ENCODE measurements at regions not wholly inside any gene's neighbourhood (a gene's known extent, or its start where the extent isn't known, plus 50 kb on each side); places are given as distances from the start of the nearest gene placed in this dataset.
"Not testable (repeated sequence)": the region's sequence is repeated elsewhere in the genome, so short reads cannot be mapped to it uniquely, and the experiment has no call there.

GRCh38 chr1:213571843-213572242, 415.9 kb upstream of the PROX1 start:
- Histone ChIP-seq H3K4me3 (no peak overlapping the region), H3K27ac (no peak overlapping the region), H3K4me1 (replicated peaks in 1 of 2) (peaks cover 7 to 24% of the 10 kb centered on the region in 2 donors)
- ATAC-seq (replicated peaks in 6 of 8) = no peak
- in situ Hi-C loops (cut with MboI; ENCODE audit: low pct_unique_long_range_greater_than_20kb in 2 of 9, low sequenced_read_pairs in 9 of 9, unreplicated experiment in 9 of 9) = no loop called here
- 17 to 100% (median 96%) methylated on average over 1 to 7 of the region's 8 CpGs; no CpG with 5 or more reads in 3 of the 10 experiments for WGBS, 10 experiments

DNA sequence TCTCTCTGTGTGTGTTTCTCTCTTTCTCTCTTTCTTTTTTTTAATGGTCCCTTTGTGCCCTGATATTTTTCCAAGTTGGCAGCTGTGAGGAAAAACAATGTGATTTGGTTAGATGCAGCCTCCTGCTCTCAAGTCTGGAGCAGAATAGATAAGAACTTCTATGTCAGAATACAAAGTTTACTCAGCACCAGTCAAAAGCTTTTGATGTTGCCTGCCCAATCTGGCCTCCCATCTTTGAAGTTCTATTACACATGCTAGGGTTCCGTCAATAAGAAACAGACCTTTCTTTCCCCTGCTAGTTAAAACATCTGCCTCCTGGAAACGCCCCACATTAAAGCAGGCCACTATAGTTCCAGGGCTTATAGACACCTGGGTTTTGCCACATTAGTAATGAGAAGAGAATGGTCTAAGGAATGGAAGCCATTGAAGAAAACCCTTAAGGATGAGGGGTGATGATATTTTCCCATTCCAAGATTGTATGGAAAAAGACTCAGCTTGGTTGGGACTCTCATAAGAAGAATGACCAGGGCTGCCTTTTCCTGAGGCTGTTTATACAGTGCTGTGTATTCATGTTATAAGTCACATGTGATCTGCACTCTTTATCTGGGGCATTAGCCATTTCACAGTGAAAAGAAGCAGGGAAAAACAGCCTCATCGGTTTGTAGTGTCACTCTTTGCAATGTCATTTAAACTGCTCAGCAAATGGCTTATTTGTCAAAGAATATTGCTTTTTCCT, 414.7 kb upstream of the PROX1 start:
- peak in 5 of 8 experiments; percentile 64 to 78 (median 65) for ATAC-seq (replicated peaks in 6 of 8)
- no peak overlapping the region for H3K4me3 ChIP-seq
- 0 to 78% (median 67%) methylated on average over 1 to 3 of the region's 3 CpGs; no CpG with 5 or more reads in 1 of the 10 experiments for WGBS, 10 experiments

DNA sequence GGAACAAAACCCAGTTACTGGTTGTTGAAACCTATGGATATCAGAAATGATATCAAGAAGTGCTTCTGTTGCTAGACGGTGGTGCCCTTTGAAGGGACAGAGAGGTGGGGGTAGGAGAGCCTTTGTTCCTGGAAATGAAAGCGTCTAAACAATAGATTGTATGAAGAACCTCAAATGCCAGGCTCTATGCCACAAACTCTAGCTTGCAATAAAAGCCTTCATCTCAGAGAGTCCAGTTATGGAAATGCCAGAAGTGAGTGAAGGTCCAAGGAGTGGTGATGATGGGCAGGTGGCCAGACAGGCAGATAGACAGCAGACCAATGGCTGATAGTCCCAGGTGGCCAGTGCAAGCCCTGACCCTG, 414.1 kb upstream of the PROX1 start:
- in situ Hi-C loops (cut with MboI; ENCODE audit: low pct_unique_long_range_greater_than_20kb in 2 of 9, low sequenced_read_pairs in 9 of 9, unreplicated experiment in 9 of 9) = no loop called here
- 0 to 100% (median 65%) methylated on average over 1 to 2 of the region's 2 CpGs for WGBS, 10 experiments

More for the DNA sequence above, 414.7 kb upstream of the PROX1 start:
- H3K27ac ChIP-seq = no peak overlapping the region
- in situ Hi-C loops (cut with MboI; ENCODE audit: low pct_unique_long_range_greater_than_20kb in 2 of 9, low sequenced_read_pairs in 9 of 9, unreplicated experiment in 9 of 9) = no loop called here
- H3K4me1 ChIP-seq (replicated peaks in 1 of 2) = peaks cover 7 to 24% of the 10 kb centered on the region in 2 donors

DNA sequence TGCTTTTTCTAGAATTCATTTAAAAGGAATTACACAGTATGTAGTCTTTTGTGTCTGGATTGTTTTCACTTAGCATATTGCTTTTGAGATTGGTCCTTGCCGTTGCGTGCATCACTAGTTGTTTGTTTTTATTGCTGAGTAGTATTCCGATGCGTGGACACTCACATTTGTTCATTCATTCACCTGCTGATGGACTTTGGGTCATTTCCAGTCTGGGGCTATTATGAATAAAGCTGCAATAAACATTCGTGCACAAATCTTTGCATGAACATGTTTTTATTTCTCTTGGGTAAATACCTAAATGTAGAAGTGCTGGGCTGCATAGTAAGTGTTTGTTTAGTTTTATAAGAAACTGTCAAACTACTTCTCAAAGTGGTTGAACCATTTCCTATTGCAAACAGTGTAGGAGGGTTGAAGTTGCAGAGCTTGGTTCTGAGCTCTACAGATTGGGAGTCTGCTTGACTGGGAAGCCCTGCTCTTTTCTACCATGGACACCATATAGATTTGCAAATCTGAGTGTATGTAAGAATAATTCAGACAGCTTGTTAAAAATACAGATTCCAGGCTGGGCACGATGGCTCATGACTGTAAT, 404.7 kb upstream of the PROX1 start:
- Histone ChIP-seq H3K4me1 (replicated peaks in 1 of 2) (peaks cover 6 to 10% of the 10 kb centered on the region in 2 donors), H3K4me3 (no peak overlapping the region), H3K27ac (no peak overlapping the region)
- WGBS, 10 experiments = 26 to 100% (median 86%) methylated on average over 1 to 6 of the region's 6 CpGs
- in situ Hi-C loops (cut with MboI; ENCODE audit: low pct_unique_long_range_greater_than_20kb in 2 of 9, low sequenced_read_pairs in 9 of 9, unreplicated experiment in 9 of 9) = no loop called here
- no peak for ATAC-seq (replicated peaks in 6 of 8)

More for the DNA sequence above, 414.1 kb upstream of the PROX1 start:
- ATAC-seq (replicated peaks in 6 of 8) = no peak
- Histone ChIP-seq H3K4me1 (replicated peaks in 1 of 2) (peaks cover 7 to 23% of the 10 kb centered on the region in 2 donors), H3K27ac (no peak overlapping the region), H3K4me3 (no peak overlapping the region)

DNA sequence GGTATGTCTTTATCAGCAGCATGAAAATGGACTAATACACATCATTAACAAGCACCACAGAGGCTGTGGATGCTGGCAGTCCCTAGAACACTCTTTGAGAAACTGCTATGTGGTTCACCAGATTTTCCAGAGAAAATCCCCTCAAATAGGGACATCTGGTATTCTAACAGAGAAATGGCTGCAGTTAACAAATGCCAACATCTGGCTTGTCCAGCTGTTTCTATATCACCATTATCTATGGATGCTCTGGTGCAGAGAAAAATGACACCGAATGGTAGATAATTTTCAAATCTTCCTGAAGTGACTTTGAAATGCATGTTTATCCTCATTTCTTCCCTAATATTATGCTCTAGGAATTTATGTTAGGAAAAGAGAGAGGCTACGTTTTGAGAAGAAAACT, 403.5 kb upstream of the PROX1 start:
- WGBS, 10 experiments = 0 to 95% (median 20%) methylated on average over 1 to 2 of the region's 2 CpGs; no CpG with 5 or more reads in 2 of the 10 experiments
- H3K4me3 ChIP-seq = no peak overlapping the region
- peaks cover 6 to 10% of the 10 kb centered on the region in 2 donors for H3K4me1 ChIP-seq (replicated peaks in 1 of 2)
- ATAC-seq (replicated peaks in 6 of 8) = no peak
- in situ Hi-C loops (cut with MboI; ENCODE audit: low pct_unique_long_range_greater_than_20kb in 2 of 9, low sequenced_read_pairs in 9 of 9, unreplicated experiment in 9 of 9) = no loop called here
- no peak overlapping the region for H3K27ac ChIP-seq

DNA sequence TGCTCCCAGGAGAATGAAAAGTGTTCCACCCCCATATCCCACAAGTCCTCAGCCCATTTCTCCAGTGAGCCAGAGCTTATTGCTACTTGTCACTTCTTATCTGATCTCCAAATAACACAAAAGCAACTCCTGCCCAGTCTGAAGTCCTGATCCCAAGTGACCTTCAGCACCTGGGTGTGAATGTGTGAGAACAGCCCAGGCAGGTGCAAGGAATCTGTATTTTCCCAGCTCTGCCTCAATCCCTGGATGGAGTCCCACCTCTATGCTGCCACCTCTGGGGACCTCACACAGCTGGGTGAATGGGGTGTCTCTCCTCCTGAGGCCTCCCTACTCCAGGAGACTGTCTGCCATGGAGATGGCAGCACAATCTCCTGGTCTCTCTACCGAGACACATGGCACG, 402.4 kb upstream of the PROX1 start:
- H3K4me1 ChIP-seq (replicated peaks in 1 of 2) = peaks cover 6 to 10% of the 10 kb centered on the region in 2 donors
- no peak overlapping the region for H3K4me3 ChIP-seq
- H3K27ac ChIP-seq = no peak overlapping the region
- 80 to 93% methylated on average over 1 to 2 of the region's 2 CpGs; no CpG with 5 or more reads in 8 of the 10 experiments for WGBS, 10 experiments
- ATAC-seq (replicated peaks in 6 of 8) = no peak
- in situ Hi-C loops (cut with MboI; ENCODE audit: low pct_unique_long_range_greater_than_20kb in 2 of 9, low sequenced_read_pairs in 9 of 9, unreplicated experiment in 9 of 9) = no loop called here

DNA sequence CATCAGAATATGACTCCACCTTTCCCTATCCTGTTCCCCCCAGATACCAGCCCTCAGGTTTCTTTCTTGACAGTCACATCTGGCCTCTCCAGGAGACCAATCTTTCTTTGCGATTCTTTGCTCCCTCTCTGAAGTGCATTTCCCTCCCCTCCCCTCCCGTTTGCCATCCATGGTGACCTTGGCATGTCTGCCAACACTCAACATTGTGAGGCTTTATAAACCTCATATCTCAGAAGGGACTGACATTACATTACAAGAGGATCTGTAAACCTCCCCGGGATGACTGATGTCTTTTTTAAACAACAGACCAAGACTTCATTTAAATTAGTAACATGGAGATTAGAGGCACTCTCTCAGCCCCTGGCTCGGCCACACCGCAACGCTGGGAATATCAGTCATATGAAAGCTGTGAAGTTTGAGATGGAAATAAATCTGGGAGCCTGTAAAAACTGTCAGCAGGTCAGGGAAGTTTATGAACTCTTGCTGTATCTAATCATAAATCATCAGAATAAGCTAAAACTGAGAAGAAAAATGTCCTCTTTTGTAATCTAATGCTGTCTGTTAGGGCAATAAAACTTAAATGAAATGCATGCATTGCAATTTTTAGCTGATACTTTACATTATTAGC, 401.7 kb upstream of the PROX1 start:
- peaks cover 6 to 10% of the 10 kb centered on the region in 2 donors for H3K4me1 ChIP-seq (replicated peaks in 1 of 2)
- H3K4me3 ChIP-seq = no peak overlapping the region
- WGBS, 10 experiments = 0 to 80% (median 39%) methylated on average over 1 to 6 of the region's 6 CpGs; no CpG with 5 or more reads in 1 of the 10 experiments
- peak in 6 of 8 experiments; percentile 55 to 94 (median 77) for ATAC-seq (replicated peaks in 6 of 8)
- in situ Hi-C loops (cut with MboI; ENCODE audit: low pct_unique_long_range_greater_than_20kb in 2 of 9, low sequenced_read_pairs in 9 of 9, unreplicated experiment in 9 of 9) = no loop called here
- H3K27ac ChIP-seq = no peak overlapping the region

DNA sequence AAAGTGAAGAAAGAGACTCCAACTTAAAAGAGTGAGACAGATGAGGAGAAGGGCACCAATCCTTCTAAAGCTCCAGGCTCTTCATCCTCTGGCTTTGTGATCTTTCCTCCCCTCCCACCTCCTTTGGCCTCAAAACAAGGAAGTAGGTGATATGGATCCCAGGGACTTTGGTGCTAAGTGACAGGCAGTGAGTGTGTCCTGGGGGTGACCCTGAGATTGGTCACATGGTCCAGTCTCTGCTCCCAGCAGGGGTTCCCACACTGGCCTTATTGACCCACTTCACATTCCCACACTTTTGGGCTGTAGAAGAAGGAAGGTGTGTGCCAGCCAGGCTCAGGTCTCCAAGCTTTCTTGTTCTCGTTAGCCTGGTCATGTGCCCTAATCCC, 401.2 kb upstream of the PROX1 start:
- ATAC-seq (replicated peaks in 6 of 8) = peak in 1 of 8 experiments; percentile 43
- H3K4me1 ChIP-seq (replicated peaks in 1 of 2) = peaks cover 6 to 10% of the 10 kb centered on the region in 2 donors
- H3K4me3 ChIP-seq = no peak overlapping the region
- no peak overlapping the region for H3K27ac ChIP-seq
- in situ Hi-C loops (cut with MboI; ENCODE audit: low pct_unique_long_range_greater_than_20kb in 2 of 9, low sequenced_read_pairs in 9 of 9, unreplicated experiment in 9 of 9) = no loop called here
- WGBS, 10 experiments = 20 to 100% (median 100%) methylated on average over 1 of the region's 1 CpG; no CpG with 5 or more reads in 5 of the 10 experiments

DNA sequence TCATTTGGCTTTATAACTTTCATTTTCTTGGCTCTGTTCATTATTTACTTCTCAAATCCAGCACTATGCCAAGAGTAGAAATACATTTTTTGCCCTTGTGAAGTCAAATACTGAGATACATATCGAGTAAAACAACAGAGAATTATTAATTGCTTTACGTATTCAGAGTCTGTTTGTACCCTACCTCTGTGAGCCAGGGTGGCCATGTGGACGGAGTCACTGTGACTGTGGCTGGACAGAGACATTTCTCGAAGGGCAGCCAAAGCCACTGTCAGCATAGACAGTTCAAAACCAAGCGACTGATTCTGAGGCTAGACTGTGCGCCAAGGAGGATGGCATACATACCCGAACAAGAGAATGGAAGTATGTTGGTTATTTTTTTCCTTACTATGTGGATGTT, 391.0 kb upstream of the PROX1 start:
- Histone ChIP-seq H3K4me3 (no peak overlapping the region), H3K4me1 (replicated peaks in 1 of 2) (no peaks in the 10 kb centered on the region), H3K27ac (no peak overlapping the region)
- 24 to 100% (median 83%) methylated on average over 1 to 7 of the region's 7 CpGs for WGBS, 10 experiments
- in situ Hi-C loops (cut with MboI; ENCODE audit: low pct_unique_long_range_greater_than_20kb in 2 of 9, low sequenced_read_pairs in 9 of 9, unreplicated experiment in 9 of 9) = no loop called here
- ATAC-seq (replicated peaks in 6 of 8) = no peak

DNA sequence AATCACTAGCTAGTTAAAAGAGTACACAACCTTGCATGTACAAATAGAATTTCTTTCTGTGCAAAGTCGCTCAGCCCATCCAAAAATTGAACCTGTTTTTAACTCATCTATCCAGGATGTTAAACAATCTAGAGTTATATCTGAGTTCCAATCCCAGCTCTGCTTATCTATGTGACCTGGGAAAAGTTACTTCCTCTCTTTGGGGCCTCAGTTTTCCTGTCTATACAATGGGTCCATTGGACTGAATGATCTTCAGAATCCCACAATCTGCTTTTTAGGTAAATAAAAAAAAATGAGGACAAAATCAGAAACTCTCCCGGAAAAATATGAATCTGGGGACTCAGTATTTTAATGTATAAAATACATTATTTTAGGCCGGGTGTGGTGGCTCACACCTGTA, 389.5 kb upstream of the PROX1 start:
- no peaks in the 10 kb centered on the region for H3K4me1 ChIP-seq (replicated peaks in 1 of 2)
- H3K4me3 ChIP-seq = no peak overlapping the region
- 0 to 100% (median 92%) methylated on average over 1 to 3 of the region's 3 CpGs for WGBS, 10 experiments
- ATAC-seq (replicated peaks in 6 of 8) = no peak
- H3K27ac ChIP-seq = no peak overlapping the region
- in situ Hi-C loops (cut with MboI; ENCODE audit: low pct_unique_long_range_greater_than_20kb in 2 of 9, low sequenced_read_pairs in 9 of 9, unreplicated experiment in 9 of 9) = no loop called here

DNA sequence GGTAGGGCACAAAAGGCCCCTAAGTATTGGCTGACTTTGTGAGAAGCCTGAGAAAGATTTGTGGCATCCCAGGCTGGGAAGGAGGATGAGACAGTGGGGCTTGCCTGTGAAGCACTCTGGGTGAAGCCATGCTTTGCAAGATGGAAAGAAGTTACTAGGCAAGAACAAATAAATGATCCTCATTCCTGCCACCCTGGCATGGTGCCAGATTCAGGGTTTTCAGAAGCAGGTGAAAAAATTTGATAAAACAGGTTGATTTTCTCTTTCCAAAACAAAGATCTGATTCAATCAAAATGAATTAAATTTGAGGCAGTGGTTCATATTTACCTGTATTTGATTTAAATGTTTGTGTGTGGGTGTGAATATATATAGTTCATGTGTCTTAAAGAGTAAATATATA, 386.9 kb upstream of the PROX1 start:
- Histone ChIP-seq H3K27ac (no peak overlapping the region), H3K4me3 (no peak overlapping the region), H3K4me1 (replicated peaks in 1 of 2) (no peaks in the 10 kb centered on the region)
- ATAC-seq (replicated peaks in 6 of 8) = no peak
- in situ Hi-C loops (cut with MboI; ENCODE audit: low pct_unique_long_range_greater_than_20kb in 2 of 9, low sequenced_read_pairs in 9 of 9, unreplicated experiment in 9 of 9) = no loop called here

DNA sequence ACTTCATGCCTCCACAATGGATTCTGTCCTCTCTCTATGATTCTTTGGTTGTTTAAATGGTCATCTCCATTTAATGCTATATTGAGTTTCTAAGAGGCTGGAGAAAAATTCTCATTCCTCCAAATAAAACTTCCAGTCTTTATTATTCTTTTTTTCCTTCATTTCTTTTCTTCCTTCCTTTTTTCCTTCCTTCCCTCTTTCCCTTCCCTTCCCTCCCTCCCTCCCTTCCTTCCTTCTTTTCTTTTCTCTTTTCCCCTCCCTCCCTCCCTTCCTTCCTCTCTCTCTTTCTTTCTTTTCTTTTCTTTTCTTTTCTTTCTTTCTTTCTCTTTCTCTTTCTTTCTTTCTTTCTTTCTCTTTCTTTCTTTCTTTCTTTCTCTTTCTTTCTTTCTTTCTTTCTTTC, 386.1 kb upstream of the PROX1 start:
- in situ Hi-C loops (cut with MboI; ENCODE audit: low pct_unique_long_range_greater_than_20kb in 2 of 9, low sequenced_read_pairs in 9 of 9, unreplicated experiment in 9 of 9); H3K4me1 ChIP-seq (replicated peaks in 1 of 2); H3K27ac ChIP-seq; H3K4me3 ChIP-seq; ATAC-seq (replicated peaks in 6 of 8): not testable (repeated sequence)

DNA sequence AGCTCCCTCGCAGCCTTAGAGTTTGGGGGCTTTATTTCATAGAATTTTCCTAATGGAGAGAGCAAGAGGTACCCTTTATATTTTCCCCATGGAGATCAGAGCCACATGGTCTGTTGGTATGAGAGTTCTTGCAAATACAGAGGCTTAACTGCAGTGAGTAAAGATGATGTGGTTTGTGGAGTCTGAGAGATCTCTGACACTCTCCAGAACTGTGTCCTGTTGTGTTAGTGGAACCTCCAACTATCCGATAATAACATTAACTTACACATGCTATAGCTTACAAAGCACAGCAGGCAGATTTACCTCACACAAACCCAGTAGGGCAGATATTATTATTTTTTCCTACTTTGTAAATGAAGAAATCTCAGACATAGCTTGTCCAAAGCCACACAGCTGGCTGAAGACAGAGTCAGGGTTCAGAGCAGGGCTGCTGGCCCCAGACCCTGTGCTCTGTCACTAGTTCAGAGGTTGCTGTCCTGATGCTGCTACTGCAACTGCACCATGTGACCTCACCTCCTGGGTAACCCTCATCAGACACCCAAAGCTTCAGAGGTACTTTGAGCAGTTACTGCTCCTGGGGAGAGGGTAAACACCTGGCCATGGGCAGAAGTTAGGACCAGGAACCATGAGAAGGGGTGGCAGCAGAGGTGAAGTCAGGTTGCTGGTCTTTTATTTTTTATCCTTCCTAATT, 384.8 kb upstream of the PROX1 start:
- no peak for ATAC-seq (replicated peaks in 6 of 8)
- Histone ChIP-seq H3K4me1 (replicated peaks in 1 of 2) (no peaks in the 10 kb centered on the region), H3K27ac (no peak overlapping the region), H3K4me3 (no peak overlapping the region)
- in situ Hi-C loops (cut with MboI; ENCODE audit: low pct_unique_long_range_greater_than_20kb in 2 of 9, low sequenced_read_pairs in 9 of 9, unreplicated experiment in 9 of 9) = no loop called here
- WGBS, 10 experiments = 0 to 100% (median 60%) methylated on average over 1 to 2 of the region's 2 CpGs; no CpG with 5 or more reads in 1 of the 10 experiments

Measured in motor neuron (in vitro differentiated cells).